Natural killer cell treated with Interleukin-12 subunit alpha and Interleukin-12 subunit beta and Interleukin-15 and Interleukin-18, amount 100 ng/mL, for 72 hours (primary cell): ENCODE measurements at regions not wholly inside any gene's neighbourhood (a gene's known extent, or its start where the extent isn't known, plus 50 kb on each side); places are given as distances from the start of the nearest gene placed in this dataset.
A peak's percentile ranks its signal among the peaks of the same experiment; 100 is the strongest.

Experiments used
- ATAC-seq, 2 donors: fragments of 150-1000 bp; cut with Tn5 transposase in 1 of 2; sonication (Bioruptor Pico), chemical (Tn5 transposase) in 1 of 2; 2 replicates each; pipeline ENCODE4 v1.10.0; 2021
- DNase-seq: peaks from one replicate; pipeline ENCODE4 v3.0.0; 2022; ENCODE audit warnings: low spot score
- H3K27ac Mint-ChIP-seq, 2 donors: 1 replicate in 1 of 2; 2 replicates in 1 of 2; pipeline ENCODE4 v1.8.0; 2022; ENCODE audit warnings: mixed read lengths in 2 of 2, mild to moderate bottlenecking in 1 of 2, moderate library complexity in 1 of 2
- H3K27me3 Mint-ChIP-seq, 2 donors: 1 replicate in 1 of 2; 2 replicates in 1 of 2; pipeline ENCODE4 v1.8.0; 2022; ENCODE audit warnings: mixed read lengths in 2 of 2
- H3K36me3 Mint-ChIP-seq: one replicate; pipeline ENCODE4 v1.8.0; 2022; ENCODE audit warnings: mixed read lengths
- H3K4me1 Mint-ChIP-seq, 2 donors: 1 replicate in 1 of 2; 2 replicates in 1 of 2; pipeline ENCODE4 v1.8.0; 2022; ENCODE audit warnings: low read depth in 2 of 2, mixed read lengths in 2 of 2, mild to moderate bottlenecking in 1 of 2
- H3K4me3 Mint-ChIP-seq: one replicate; pipeline ENCODE4 v1.8.0; 2022; ENCODE audit warnings: mixed read lengths
- H3K9me3 Mint-ChIP-seq: 2 replicates; pipeline ENCODE4 v1.8.0; 2022; ENCODE audit warnings: mixed read lengths

GRCh38 chr9:121563881-121564460, 64.3 kb upstream of the GGTA1 start:
- no peak overlapping the region for H3K4me3 Mint-ChIP-seq
- H3K9me3 Mint-ChIP-seq: no peaks in the 10 kb centered on the region
- H3K27me3 Mint-ChIP-seq: peaks cover 3 to 14% of the 10 kb centered on the region in 2 donors
- H3K36me3 Mint-ChIP-seq: no peaks in the 10 kb centered on the region
- ATAC-seq (no peak), DNase-seq (no peak)
- H3K4me1 Mint-ChIP-seq: peaks cover 0 to 7% of the 10 kb centered on the region in 2 donors
- H3K27ac Mint-ChIP-seq: no peak overlapping the region

- DNase-seq (no peak), ATAC-seq (no peak)
- H3K27me3 Mint-ChIP-seq: peaks cover 3 to 14% of the 10 kb centered on the region in 2 donors
- H3K4me3 Mint-ChIP-seq: no peak overlapping the region
- no peaks in the 10 kb centered on the region for H3K9me3 Mint-ChIP-seq
- H3K36me3 Mint-ChIP-seq: no peaks in the 10 kb centered on the region
- peak overlapping the region in 1 of 2 donors; percentile 12 for H3K27ac Mint-ChIP-seq
- H3K4me1 Mint-ChIP-seq: peaks cover 0 to 7% of the 10 kb centered on the region in 2 donors
Observed at GRCh38 chr9:121564504-121565260, 65.0 kb upstream of the GGTA1 start.

- ATAC-seq (no peak), DNase-seq (no peak)
- Mint-ChIP-seq H3K9me3 (no peaks in the 10 kb centered on the region), H3K27me3 (peaks cover 6 to 14% of the 10 kb centered on the region in 2 donors), H3K4me1 (peaks cover 0 to 4% of the 10 kb centered on the region in 2 donors), H3K27ac (no peak overlapping the region), H3K36me3 (no peaks in the 10 kb centered on the region), H3K4me3 (no peak overlapping the region)
Observed at GRCh38 chr9:121566481-121567465, 67.1 kb upstream of the GGTA1 start.

DNA sequence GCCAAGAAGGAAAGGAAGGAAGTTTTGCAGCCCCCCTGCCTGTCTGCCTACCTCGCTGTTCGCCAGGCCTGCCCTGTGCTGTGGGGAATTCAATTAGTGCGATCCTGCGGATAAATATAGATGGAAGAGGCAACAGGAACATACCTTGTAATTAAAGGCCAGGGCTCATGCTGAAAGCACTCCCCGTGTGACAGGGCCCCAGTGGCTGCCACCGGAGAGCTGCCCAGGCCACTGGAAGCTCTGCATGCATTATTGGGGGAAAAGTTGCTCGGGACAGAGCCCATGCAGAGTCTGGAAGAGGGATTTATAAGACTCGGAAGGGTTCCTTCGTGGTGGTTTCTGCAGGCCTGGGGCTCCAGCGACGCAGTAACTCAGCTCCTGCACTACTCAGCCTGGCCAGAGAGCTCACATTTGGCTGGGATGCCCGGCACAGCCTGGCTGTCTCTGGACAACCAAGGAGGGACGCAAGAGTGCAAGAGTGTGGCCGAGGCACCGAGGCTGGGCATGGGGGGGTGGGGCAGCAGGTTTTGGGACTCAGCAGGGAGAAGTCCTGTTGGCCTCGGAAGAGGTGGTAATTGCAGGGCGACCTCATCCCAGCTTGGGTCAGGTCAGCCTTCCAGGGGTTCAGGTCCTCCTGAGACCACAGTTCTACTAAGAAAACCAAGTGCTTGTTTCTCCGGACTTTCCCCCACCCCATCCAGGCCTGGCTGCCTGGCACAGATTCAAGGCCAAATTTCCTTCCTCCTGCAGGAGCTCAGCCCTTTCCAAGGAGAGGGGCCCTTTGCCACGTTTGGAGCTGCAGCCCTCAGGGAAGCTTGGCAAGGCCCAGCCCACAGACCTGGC, 68.1 kb upstream of the GGTA1 start:
- Mint-ChIP-seq H3K9me3 (no peaks in the 10 kb centered on the region), H3K27ac (no peak overlapping the region), H3K4me3 (no peak overlapping the region), H3K36me3 (no peaks in the 10 kb centered on the region), H3K27me3 (peaks cover 9 to 14% of the 10 kb centered on the region in 2 donors), H3K4me1 (no peaks in the 10 kb centered on the region)
- no peak for DNase-seq
- no peak for ATAC-seq

GRCh38 chr9:121568343-121569265, 69.0 kb upstream of the GGTA1 start:
- Mint-ChIP-seq H3K27ac (no peak overlapping the region), H3K9me3 (no peaks in the 10 kb centered on the region), H3K36me3 (no peaks in the 10 kb centered on the region), H3K27me3 (peaks cover 6 to 9% of the 10 kb centered on the region in 2 donors), H3K4me3 (no peak overlapping the region), H3K4me1 (no peaks in the 10 kb centered on the region)
- ATAC-seq (no peak), DNase-seq (no peak)

DNA sequence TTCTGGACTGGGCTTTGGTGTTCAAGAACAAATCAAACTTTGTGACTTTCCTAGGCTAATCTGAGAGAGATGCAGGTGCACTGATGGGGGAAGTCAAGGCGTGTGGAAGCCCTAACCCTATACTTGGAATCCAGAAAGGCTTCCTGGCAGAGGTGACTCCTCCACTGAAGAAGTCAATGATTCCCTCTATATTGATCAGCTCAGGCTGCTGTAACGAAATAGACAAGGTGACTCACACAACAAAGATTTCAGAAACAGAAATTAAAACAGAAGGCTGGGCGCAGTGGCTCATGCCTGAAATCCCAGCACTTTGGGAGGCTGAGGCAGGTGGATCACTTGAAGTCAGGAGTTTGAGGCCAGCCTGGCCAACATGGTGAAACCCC, 69.6 kb upstream of the GGTA1 start:
- H3K4me3 Mint-ChIP-seq: no peak overlapping the region
- H3K36me3 Mint-ChIP-seq: no peaks in the 10 kb centered on the region
- no peaks in the 10 kb centered on the region for H3K4me1 Mint-ChIP-seq
- H3K27me3 Mint-ChIP-seq: peaks cover 6 to 9% of the 10 kb centered on the region in 2 donors
- DNase-seq (no peak), ATAC-seq (no peak)
- H3K27ac Mint-ChIP-seq: no peak overlapping the region
- H3K9me3 Mint-ChIP-seq: no peaks in the 10 kb centered on the region

DNA sequence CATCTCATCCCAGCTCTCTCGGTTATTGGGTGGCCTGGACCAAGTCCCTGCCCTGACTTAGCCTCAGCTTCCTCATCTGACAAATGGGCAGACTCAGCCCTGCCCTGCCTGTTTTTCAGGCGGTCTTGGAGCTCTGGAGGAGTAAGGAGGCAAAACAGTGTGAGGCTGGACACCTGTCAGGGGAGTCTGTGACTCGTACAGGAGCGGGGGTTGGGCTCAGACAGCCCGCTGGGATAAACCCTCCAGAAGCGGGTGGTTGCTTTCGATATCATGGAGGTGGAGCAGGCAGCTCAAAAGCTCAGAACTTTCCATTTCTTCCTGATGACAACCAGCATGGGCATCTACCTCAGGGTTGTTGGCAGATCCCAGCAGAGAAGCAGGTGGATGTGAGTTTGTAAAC, 72.9 kb upstream of the GGTA1 start:
- H3K27me3 Mint-ChIP-seq: peaks cover 0 to 9% of the 10 kb centered on the region in 2 donors
- ATAC-seq (no peak), DNase-seq (no peak)
- H3K4me3 Mint-ChIP-seq: no peak overlapping the region
- no peak overlapping the region for H3K27ac Mint-ChIP-seq
- no peaks in the 10 kb centered on the region for H3K36me3 Mint-ChIP-seq
- H3K9me3 Mint-ChIP-seq: no peaks in the 10 kb centered on the region
- H3K4me1 Mint-ChIP-seq: no peaks in the 10 kb centered on the region

GRCh38 chr9:121573717-121574485, 74.3 kb upstream of the GGTA1 start:
- Mint-ChIP-seq H3K4me1 (no peaks in the 10 kb centered on the region), H3K9me3 (no peaks in the 10 kb centered on the region), H3K4me3 (no peak overlapping the region), H3K27ac (no peak overlapping the region), H3K36me3 (no peaks in the 10 kb centered on the region), H3K27me3 (peaks cover 0 to 6% of the 10 kb centered on the region in 2 donors)
- no peak for DNase-seq
- ATAC-seq: no peak

DNA sequence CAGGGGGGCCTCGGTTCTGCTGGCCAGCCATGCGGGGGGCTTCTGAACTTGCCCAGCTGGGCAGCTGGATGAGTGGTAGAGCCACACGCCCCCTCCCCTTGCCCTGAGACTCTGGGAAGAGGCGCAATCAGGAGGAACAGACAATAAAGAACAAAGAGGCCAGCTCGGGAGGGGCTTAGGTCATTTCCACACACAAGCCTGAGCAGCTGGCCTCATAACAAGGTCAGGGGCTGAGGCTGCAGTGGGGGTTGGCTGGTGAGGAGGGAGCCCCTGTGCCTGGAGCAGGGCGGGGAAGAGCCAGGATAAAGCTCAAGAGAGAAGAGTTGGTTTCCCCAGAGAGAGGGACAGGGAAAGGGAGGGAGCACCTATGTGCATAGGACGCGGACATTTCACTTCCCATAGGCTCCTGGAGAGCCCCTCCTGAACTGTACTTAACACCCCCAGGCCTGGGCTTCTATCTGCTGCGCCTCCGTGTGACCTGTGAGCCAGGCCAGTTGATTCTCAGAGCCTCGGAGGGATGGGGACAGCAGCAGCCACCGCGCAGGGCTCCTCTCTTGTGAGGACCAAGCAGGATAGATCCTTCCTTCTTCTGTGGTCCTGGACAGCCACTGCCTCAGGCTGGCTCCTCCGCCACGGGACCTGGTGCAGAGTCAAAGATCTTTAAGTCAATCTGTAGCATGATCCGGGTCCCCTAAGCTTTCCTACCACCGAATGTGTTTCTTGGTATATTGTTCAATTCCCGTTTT, 75.3 kb upstream of the GGTA1 start:
- Mint-ChIP-seq H3K9me3 (no peaks in the 10 kb centered on the region), H3K36me3 (no peaks in the 10 kb centered on the region), H3K4me1 (no peaks in the 10 kb centered on the region), H3K27me3 (peaks cover 0 to 6% of the 10 kb centered on the region in 2 donors), H3K27ac (no peak overlapping the region), H3K4me3 (no peak overlapping the region)
- DNase-seq (no peak), ATAC-seq (no peak)

DNA sequence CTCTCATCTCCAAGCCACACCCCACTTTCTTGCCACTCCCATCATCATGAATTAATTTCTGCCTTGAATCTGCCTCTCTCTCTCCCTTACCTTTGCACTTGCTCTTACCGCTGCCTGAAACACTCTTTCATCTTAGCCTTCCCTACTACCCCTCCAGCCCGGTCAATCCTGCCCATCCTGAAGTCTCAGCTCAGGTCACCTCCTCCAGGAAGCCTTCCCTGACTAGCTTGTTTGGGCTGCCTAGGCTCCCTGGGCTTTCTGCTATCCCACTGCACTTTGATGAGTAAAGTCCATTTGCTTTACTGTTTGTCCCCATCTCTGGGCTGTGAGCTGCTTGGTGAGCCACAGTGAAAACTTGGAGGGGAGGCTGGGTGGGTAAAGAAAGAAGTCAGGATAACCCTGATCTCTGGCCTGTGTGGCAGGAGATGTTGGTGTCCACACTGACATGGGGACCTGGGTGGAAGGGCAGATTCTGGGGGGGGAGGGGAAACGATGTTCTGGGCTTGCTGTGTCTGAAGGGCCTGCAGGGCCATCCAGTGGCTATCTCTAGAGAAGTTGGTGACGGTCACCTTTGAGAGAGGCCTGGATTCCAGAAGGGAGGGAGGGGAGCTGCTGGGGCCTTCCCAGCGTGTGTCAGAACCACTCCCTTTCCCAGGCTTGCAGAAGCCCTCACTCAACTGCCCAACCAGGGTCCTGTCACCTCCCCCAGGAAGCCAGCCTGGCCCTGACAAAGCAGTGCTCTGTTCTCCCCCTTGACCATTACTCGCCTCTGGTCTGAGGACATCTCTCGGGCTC, 75.0 kb upstream of the DAB2IP start:
- Mint-ChIP-seq H3K36me3 (no peaks in the 10 kb centered on the region), H3K4me3 (no peak overlapping the region), H3K27me3 (peaks cover 0 to 2% of the 10 kb centered on the region in 2 donors), H3K4me1 (no peaks in the 10 kb centered on the region), H3K9me3 (no peaks in the 10 kb centered on the region), H3K27ac (no peak overlapping the region)
- no peak for ATAC-seq
- DNase-seq: no peak

- H3K36me3 Mint-ChIP-seq: no peaks in the 10 kb centered on the region
- H3K27ac Mint-ChIP-seq: no peak overlapping the region
- H3K27me3 Mint-ChIP-seq: peaks cover 0 to under 1% of the 10 kb centered on the region in 2 donors
- no peaks in the 10 kb centered on the region for H3K4me1 Mint-ChIP-seq
- DNase-seq (no peak), ATAC-seq (no peak)
- no peak overlapping the region for H3K4me3 Mint-ChIP-seq
- H3K9me3 Mint-ChIP-seq: no peaks in the 10 kb centered on the region
Observed at GRCh38 chr9:121577166-121577565, 74.3 kb upstream of the DAB2IP start.
